HEK293 (cell line): ENCODE measurements at regions not wholly inside any gene's neighbourhood (a gene's known extent, or its start where the extent isn't known, plus 50 kb on each side); places are given as distances from the start of the nearest gene placed in this dataset.

ENCODE experiments used
- CTCF ChIA-PET: fragments of 350-600 bp; formaldehyde crosslinking; extraction: SDS; loops from one replicate; lab custom pipeline; 2021; ENCODE audit warnings: antibody characterized with exemption; lab: Yijun Ruan, JAX
- POLR2A ChIA-PET: fragments of 300-600 bp; formaldehyde crosslinking; extraction: SDS; loops from one replicate; lab custom pipeline; 2020; ENCODE audit warnings: antibody characterized with exemption, inconsistent platforms; lab: Yijun Ruan, JAX
- H3K27ac ChIP-seq: fragments of 200-500 bp; sonication (Bioruptor generic); 2 replicates; pipeline ENCODE4 v1.5.1; 2014; ENCODE audit warnings: low read depth, low read length, control low read depth, inconsistent platforms; ENCODE audit errors: extremely low read depth
- H3K36me3 ChIP-seq, 2 experiments: fragments of 200-500 bp in 1 of 2; sonication (Bioruptor generic) in 1 of 2; 1 replicate in 1 of 2; 2 replicates in 1 of 2; pipeline ENCODE4 v1.5.1; 2014 to 2017; ENCODE audit warnings: inconsistent platforms in 2 of 2, low read length in 2 of 2; ENCODE audit not compliant: control insufficient read depth in 2 of 2, insufficient read depth in 1 of 2
- H3K4me1 ChIP-seq: fragments of 200-500 bp; sonication (Bioruptor generic); 2 replicates; pipeline ENCODE4 v1.5.1; 2014; ENCODE audit warnings: mild to moderate bottlenecking, low read length, inconsistent platforms; ENCODE audit not compliant: control insufficient read depth, insufficient read depth
- H3K4me3 ChIP-seq: 2 replicates; pipeline ENCODE4 v1.5.1; 2011; ENCODE audit warnings: low read depth, mild to moderate bottlenecking, control low read depth, low read length, moderate library complexity
- H3K9me3 ChIP-seq: fragments of 200-500 bp; sonication (Bioruptor generic); 2 replicates; pipeline ENCODE4 v1.5.1; 2014; ENCODE audit warnings: low read depth, low read length, inconsistent platforms; ENCODE audit not compliant: control insufficient read depth, insufficient read depth
- AEBP2 ChIP-seq: fragments of 450-650 bp; formaldehyde crosslinking; IDR thresholded peaks from 2 replicates; pipeline ENCODE4 v1.5.1; 2016; ENCODE audit warnings: missing biosample characterization, missing genetic modification characterization, borderline replicate concordance
- HOXA7 ChIP-seq: sonication (generic); formaldehyde crosslinking; IDR thresholded peaks from 2 replicates; pipeline ENCODE4 v1.8.1; 2022; ENCODE audit warnings: missing genetic modification reagents, borderline replicate concordance
- HOXC10 ChIP-seq: sonication (generic); formaldehyde crosslinking; IDR thresholded peaks from 2 replicates; pipeline ENCODE4 v1.8.1; 2023; ENCODE audit warnings: mild to moderate bottlenecking, missing genetic modification reagents
- KLF1 ChIP-seq: fragments of 450-650 bp; formaldehyde crosslinking; IDR thresholded peaks from 2 replicates; pipeline ENCODE4 v1.5.1; 2016; ENCODE audit warnings: missing biosample characterization, missing genetic modification characterization
- PRDM6 ChIP-seq: fragments of 450-650 bp; formaldehyde crosslinking; IDR thresholded peaks from 2 replicates; pipeline ENCODE4 v1.5.1; 2017; ENCODE audit warnings: missing biosample characterization, missing genetic modification characterization
- TCF7L2 ChIP-seq: IDR thresholded peaks from 2 replicates; pipeline ENCODE4 v1.6.1; 2011; ENCODE audit warnings: low read depth, mild to moderate bottlenecking, inconsistent platforms, low read length, moderate library complexity, borderline replicate concordance
- TRIM28 ChIP-seq: IDR thresholded peaks from 2 replicates; pipeline ENCODE4 v1.6.1; 2011; ENCODE audit warnings: low read length, control low read depth, borderline replicate concordance
- ZFP69B ChIP-seq: fragments of 450-650 bp; formaldehyde crosslinking; IDR thresholded peaks from 2 replicates; pipeline ENCODE4 v1.5.1; 2016; ENCODE audit warnings: missing biosample characterization, missing genetic modification characterization
- ZNF138 ChIP-seq: fragments of 450-650 bp; formaldehyde crosslinking; IDR thresholded peaks from 2 replicates; pipeline ENCODE4 v1.5.1; 2016; ENCODE audit warnings: missing biosample characterization, missing genetic modification characterization, borderline replicate concordance
- ZNF433 ChIP-seq: fragments of 450-650 bp; formaldehyde crosslinking; IDR thresholded peaks from 2 replicates; pipeline ENCODE4 v1.5.1; 2016; ENCODE audit warnings: missing biosample characterization, missing genetic modification characterization, low read depth
- ZNF529 ChIP-seq: fragments of 450-650 bp; formaldehyde crosslinking; IDR thresholded peaks from 2 replicates; pipeline ENCODE4 v1.5.1; 2017; ENCODE audit warnings: missing genetic modification characterization, missing biosample characterization; ENCODE audit not compliant: insufficient replicate concordance
- ZNF561 ChIP-seq: fragments of 450-650 bp; IDR thresholded peaks from 2 replicates; pipeline ENCODE4 v1.5.1; 2018; ENCODE audit warnings: missing biosample characterization, missing genetic modification characterization, borderline replicate concordance
- ZNF626 ChIP-seq: fragments of 450-650 bp; sonication (Bioruptor Pico); formaldehyde crosslinking; IDR thresholded peaks from 2 replicates; pipeline ENCODE4 v1.5.1; 2018; ENCODE audit warnings: missing biosample characterization, missing genetic modification characterization, inconsistent platforms
- ZSCAN16 ChIP-seq: fragments of 450-650 bp; formaldehyde crosslinking; IDR thresholded peaks from 2 replicates; pipeline ENCODE4 v1.5.1; 2016; ENCODE audit warnings: missing biosample characterization, missing genetic modification characterization
- ZSCAN23 ChIP-seq: fragments of 450-650 bp; formaldehyde crosslinking; IDR thresholded peaks from 2 replicates; pipeline ENCODE4 v1.5.1; 2016; ENCODE audit warnings: missing biosample characterization, missing genetic modification characterization
- ZXDB ChIP-seq: fragments of 450-650 bp; formaldehyde crosslinking; IDR thresholded peaks from 2 replicates; pipeline ENCODE4 v1.5.1; 2016; ENCODE audit warnings: missing biosample characterization, missing genetic modification characterization
- TF ChIP-seq, protein P1 (sequence below): fragments of 450-650 bp; formaldehyde crosslinking; IDR thresholded peaks from 2 replicates; pipeline ENCODE4 v1.5.1; 2016; ENCODE audit warnings: missing biosample characterization, missing genetic modification characterization
- TF ChIP-seq, protein P2 (sequence below): fragments of 450-650 bp; formaldehyde crosslinking; IDR thresholded peaks from 2 replicates; pipeline ENCODE4 v1.5.1; 2016; ENCODE audit warnings: missing biosample characterization, missing genetic modification characterization
- TF ChIP-seq, protein P3 (sequence below): fragments of 450-650 bp; formaldehyde crosslinking; IDR thresholded peaks from 2 replicates; pipeline ENCODE4 v1.5.1; 2017; ENCODE audit warnings: missing biosample characterization, missing genetic modification characterization
- TF ChIP-seq, protein P4 (sequence below): fragments of 450-650 bp; formaldehyde crosslinking; IDR thresholded peaks from 2 replicates; pipeline ENCODE4 v1.5.1; 2017; ENCODE audit warnings: missing biosample characterization, missing genetic modification characterization

GRCh38 chr2:161075701-161076100, 84.5 kb upstream of the TANK start (continued):
- TF ChIP-seq, protein P1, sequence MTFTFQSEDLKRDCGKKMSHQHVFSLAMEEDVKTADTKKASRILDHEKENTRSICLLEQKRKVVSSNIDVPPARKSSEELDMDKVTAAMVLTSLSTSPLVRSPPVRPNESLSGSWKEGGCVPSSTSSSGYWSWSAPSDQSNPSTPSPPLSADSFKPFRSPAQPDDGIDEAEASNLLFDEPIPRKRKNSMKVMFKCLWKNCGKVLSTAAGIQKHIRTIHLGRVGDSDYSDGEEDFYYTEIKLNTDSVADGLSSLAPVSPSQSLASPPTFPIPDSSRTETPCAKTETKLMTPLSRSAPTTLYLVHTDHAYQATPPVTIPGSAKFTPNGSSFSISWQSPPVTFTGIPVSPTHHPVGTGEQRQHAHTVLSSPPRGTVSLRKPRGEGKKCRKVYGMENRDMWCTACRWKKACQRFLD: no peak
- TF ChIP-seq ZNF138 (tag by site-specific recombination) (no peak), HOXA7 (CRISPR knock-in tag) (no peak), ZFP69B (tag by site-specific recombination) (no peak)

GRCh38 chr2:161076936-161077335, 83.3 kb upstream of the TANK start:
- ChIA-PET POLR2A (no interaction called here), CTCF (interaction anchor here (1.3 kb wide), 1 partner anchor 13 kb away, joined by 6 read pairs; no protein-coding TSS in a partner anchor)
- Histone ChIP-seq H3K27ac (no peak overlapping the region), H3K9me3 (no peaks in the 10 kb centered on the region), H3K4me3 (no peak overlapping the region), H3K36me3 (no peaks in the 10 kb centered on the region), H3K4me1 (no peaks in the 10 kb centered on the region)
- TF ChIP-seq ZXDB (tag by site-specific recombination) (no peak), AEBP2 (no peak), ZSCAN23 (tag by site-specific recombination) (no peak), TCF7L2 (no peak), ZSCAN16 (no peak), TRIM28 (no peak), ZNF561 (no peak), ZNF529 (no peak), ZNF433 (no peak), HOXC10 (no peak)
- TF ChIP-seq, protein P2, sequence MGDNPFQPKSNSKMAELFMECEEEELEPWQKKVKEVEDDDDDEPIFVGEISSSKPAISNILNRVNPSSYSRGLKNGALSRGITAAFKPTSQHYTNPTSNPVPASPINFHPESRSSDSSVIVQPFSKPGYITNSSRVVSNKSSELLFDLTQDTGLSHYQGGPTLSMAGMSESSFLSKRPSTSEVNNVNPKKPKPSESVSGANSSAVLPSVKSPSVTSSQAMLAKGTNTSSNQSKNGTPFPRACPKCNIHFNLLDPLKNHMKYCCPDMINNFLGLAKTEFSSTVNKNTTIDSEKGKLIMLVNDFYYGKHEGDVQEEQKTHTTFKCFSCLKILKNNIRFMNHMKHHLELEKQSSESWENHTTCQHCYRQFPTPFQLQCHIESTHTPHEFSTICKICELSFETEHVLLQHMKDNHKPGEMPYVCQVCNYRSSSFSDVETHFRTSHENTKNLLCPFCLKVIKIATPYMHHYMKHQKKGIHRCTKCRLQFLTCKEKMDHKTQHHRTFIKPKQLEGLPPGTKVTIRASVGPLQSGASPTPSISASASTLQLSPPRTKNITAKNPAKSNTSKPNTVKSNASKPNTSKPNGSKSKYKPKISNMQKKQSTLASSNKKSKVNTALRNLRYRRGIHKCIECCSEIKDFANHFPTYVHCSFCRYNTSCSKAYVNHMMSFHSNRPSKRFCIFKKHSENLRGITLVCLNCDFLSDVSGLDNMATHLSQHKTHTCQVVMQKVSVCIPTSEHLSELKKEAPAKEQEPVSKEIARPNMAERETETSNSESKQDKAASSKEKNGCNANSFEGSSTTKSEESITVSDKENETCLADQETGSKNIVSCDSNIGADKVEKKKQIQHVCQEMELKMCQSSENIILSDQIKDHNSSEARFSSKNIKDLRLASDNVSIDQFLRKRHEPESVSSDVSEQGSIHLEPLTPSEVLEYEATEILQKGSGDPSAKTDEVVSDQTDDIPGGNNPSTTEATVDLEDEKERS (tag by site-specific recombination): no peak
- TF ChIP-seq, protein P3, sequence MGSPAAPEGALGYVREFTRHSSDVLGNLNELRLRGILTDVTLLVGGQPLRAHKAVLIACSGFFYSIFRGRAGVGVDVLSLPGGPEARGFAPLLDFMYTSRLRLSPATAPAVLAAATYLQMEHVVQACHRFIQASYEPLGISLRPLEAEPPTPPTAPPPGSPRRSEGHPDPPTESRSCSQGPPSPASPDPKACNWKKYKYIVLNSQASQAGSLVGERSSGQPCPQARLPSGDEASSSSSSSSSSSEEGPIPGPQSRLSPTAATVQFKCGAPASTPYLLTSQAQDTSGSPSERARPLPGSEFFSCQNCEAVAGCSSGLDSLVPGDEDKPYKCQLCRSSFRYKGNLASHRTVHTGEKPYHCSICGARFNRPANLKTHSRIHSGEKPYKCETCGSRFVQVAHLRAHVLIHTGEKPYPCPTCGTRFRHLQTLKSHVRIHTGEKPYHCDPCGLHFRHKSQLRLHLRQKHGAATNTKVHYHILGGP (tag by site-specific recombination): no peak

DNA sequence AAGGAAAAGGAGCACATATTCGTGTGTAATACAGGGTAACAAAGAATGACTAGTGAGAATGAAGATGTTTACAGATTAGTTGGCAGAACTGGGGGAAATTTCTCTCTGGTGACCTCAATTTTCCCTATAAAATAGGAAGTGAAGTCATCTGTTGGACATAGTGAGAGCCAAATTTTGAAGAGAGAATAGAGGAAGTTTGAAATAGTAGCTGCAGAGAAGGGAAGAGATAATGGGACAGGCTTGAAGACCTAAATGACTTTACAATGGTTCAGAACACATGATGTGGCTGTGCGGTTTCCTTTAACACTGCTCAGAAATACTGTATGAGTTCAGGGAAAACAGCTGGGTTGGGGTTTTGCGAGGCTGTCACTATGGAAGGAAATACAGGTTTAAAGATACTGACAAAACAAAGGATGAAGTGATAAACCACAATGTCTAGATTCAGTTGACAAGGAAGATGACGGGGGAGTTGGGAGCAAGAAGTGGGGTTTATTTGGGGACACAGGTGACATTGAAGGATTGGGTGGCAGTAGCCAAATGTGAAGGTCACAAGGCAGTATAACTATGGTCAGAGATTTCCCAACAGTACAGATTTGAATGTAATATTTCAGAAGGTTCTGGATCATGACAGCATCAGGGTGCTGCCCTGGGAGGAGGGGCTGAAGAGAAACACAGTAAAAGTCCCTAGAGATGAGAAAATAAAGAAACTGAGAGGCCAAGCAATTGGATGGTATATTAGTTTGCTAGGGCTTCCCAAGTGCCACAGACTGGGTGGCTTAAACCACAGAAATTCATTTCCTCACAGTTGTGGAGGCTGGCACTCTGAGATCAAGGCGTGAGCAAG, 82.6 kb upstream of the TANK start:
- ChIA-PET POLR2A (no interaction called here), CTCF (interaction anchor here (1.3 kb wide), 1 partner anchor 14 kb away, joined by 6 read pairs; no protein-coding TSS in a partner anchor)
- no peaks in the 10 kb centered on the region for H3K4me1 ChIP-seq
- no peak overlapping the region for H3K4me3 ChIP-seq
- no peaks in the 10 kb centered on the region for H3K9me3 ChIP-seq
- no peaks in the 10 kb centered on the region for H3K36me3 ChIP-seq
- TF ChIP-seq PRDM6 (tag by site-specific recombination) (no peak), ZNF626 (tag by site-specific recombination) (no peak), KLF1 (tag by site-specific recombination) (no peak)
- TF ChIP-seq, protein P4, sequence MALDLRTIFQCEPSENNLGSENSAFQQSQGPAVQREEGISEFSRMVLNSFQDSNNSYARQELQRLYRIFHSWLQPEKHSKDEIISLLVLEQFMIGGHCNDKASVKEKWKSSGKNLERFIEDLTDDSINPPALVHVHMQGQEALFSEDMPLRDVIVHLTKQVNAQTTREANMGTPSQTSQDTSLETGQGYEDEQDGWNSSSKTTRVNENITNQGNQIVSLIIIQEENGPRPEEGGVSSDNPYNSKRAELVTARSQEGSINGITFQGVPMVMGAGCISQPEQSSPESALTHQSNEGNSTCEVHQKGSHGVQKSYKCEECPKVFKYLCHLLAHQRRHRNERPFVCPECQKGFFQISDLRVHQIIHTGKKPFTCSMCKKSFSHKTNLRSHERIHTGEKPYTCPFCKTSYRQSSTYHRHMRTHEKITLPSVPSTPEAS (tag by site-specific recombination): no peak
- no peak overlapping the region for H3K27ac ChIP-seq
